Activated T-cell treated with anti-CD3 and anti-CD28 coated beads, Interleukin-2, amount 50 U/mL, for 4 hours (primary cell): ENCODE measurements at regions not wholly inside any gene's neighbourhood (a gene's known extent, or its start where the extent isn't known, plus 50 kb on each side); places are given as distances from the start of the nearest gene placed in this dataset.
"Not testable (repeated sequence)": the region's sequence is repeated elsewhere in the genome, so short reads cannot be mapped to it uniquely, and the experiment has no call there.

Experiments
- ATAC-seq, 2 donors: fragments of 200-7000 bp; cut with Tn5 transposase; one replicate each; pipeline ENCODE4 v1.10.0; 2021
- DNase-seq: peaks from one replicate; pipeline ENCODE4 v3.0.0-alpha.2; 2020
- H3K27me3 Mint-ChIP-seq: one replicate; pipeline ENCODE4 v1.8.0; 2021; ENCODE audit warnings: low read depth, mixed read lengths
- H3K36me3 Mint-ChIP-seq: one replicate; pipeline ENCODE4 v1.8.0; 2022; ENCODE audit warnings: mixed read lengths; ENCODE audit not compliant: insufficient read depth
- H3K4me1 Mint-ChIP-seq: one replicate; pipeline ENCODE4 v1.8.0; 2021; ENCODE audit warnings: low read depth, mixed read lengths
- H3K4me3 Mint-ChIP-seq: one replicate; pipeline ENCODE4 v1.8.0; 2021; ENCODE audit warnings: mild to moderate bottlenecking, moderate library complexity, mixed read lengths
- H3K9me3 Mint-ChIP-seq: one replicate; pipeline ENCODE4 v1.8.0; 2021; ENCODE audit warnings: mixed read lengths

GRCh38 chr14:57150449-57150848 is 118.3 kb downstream of the EXOC5 start:
- ATAC-seq: no peak

GRCh38 chr14:57139173-57139572 is 129.5 kb downstream of the EXOC5 start:
- Mint-ChIP-seq H3K27me3 (peaks cover 8% of the 10 kb centered on the region), H3K36me3 (no peaks in the 10 kb centered on the region), H3K9me3 (no peaks in the 10 kb centered on the region), H3K4me3 (no peak overlapping the region), H3K4me1 (no peaks in the 10 kb centered on the region)
- DNase-seq: no peak
- no peak for ATAC-seq

More at GRCh38 chr14:57150449-57150848, 118.3 kb downstream of the EXOC5 start:
- Mint-ChIP-seq H3K27me3 (no peaks in the 10 kb centered on the region), H3K4me1 (no peaks in the 10 kb centered on the region), H3K9me3 (no peaks in the 10 kb centered on the region), H3K4me3 (no peak overlapping the region), H3K36me3 (no peaks in the 10 kb centered on the region)
- no peak for DNase-seq

- ATAC-seq (no peak), DNase-seq (no peak)
- Mint-ChIP-seq H3K36me3 (no peaks in the 10 kb centered on the region), H3K27me3 (peaks cover 8% of the 10 kb centered on the region), H3K4me3 (no peak overlapping the region), H3K4me1 (no peaks in the 10 kb centered on the region), H3K9me3 (no peaks in the 10 kb centered on the region)
Measured at GRCh38 chr14:57136669-57137328, 131.9 kb downstream of the EXOC5 start.

GRCh38 chr14:57127809-57128208 is 140.9 kb downstream of the EXOC5 start:
- H3K27me3 Mint-ChIP-seq: peaks cover 15% of the 10 kb centered on the region
- not testable (repeated sequence) for H3K4me3 Mint-ChIP-seq, ATAC-seq, H3K9me3 Mint-ChIP-seq, H3K36me3 Mint-ChIP-seq, H3K4me1 Mint-ChIP-seq, DNase-seq

GRCh38 chr14:57122129-57122528 is 146.6 kb downstream of the EXOC5 start:
- Mint-ChIP-seq H3K36me3 (no peaks in the 10 kb centered on the region), H3K27me3 (peaks cover 7% of the 10 kb centered on the region), H3K4me1 (no peaks in the 10 kb centered on the region), H3K4me3 (no peak overlapping the region), H3K9me3 (no peaks in the 10 kb centered on the region)
- ATAC-seq: no peak
- DNase-seq: no peak

- DNase-seq, ATAC-seq, H3K36me3 Mint-ChIP-seq, H3K4me3 Mint-ChIP-seq, H3K4me1 Mint-ChIP-seq: not testable (repeated sequence)
- H3K27me3 Mint-ChIP-seq: peaks cover 21% of the 10 kb centered on the region
- peaks cover 26% of the 10 kb centered on the region for H3K9me3 Mint-ChIP-seq
Measured at GRCh38 chr14:57112072-57112807, 156.5 kb downstream of the EXOC5 start.

GRCh38 chr14:57110411-57110810 is 158.3 kb downstream of the EXOC5 start:
- H3K27me3 Mint-ChIP-seq: peaks cover 25% of the 10 kb centered on the region
- not testable (repeated sequence) for DNase-seq, H3K4me3 Mint-ChIP-seq, ATAC-seq, H3K4me1 Mint-ChIP-seq, H3K36me3 Mint-ChIP-seq
- H3K9me3 Mint-ChIP-seq: peaks cover 26% of the 10 kb centered on the region

- no peaks in the 10 kb centered on the region for H3K36me3 Mint-ChIP-seq
- H3K4me1 Mint-ChIP-seq: no peaks in the 10 kb centered on the region
- ATAC-seq (no peak), DNase-seq (no peak)
- H3K9me3 Mint-ChIP-seq: peaks cover 9% of the 10 kb centered on the region
- H3K27me3 Mint-ChIP-seq: peaks cover 2% of the 10 kb centered on the region
- H3K4me3 Mint-ChIP-seq: no peak overlapping the region
Measured at GRCh38 chr14:57091030-57091608, 177.6 kb downstream of the EXOC5 start.

- H3K27me3 Mint-ChIP-seq: peaks cover 2% of the 10 kb centered on the region
- DNase-seq (no peak), ATAC-seq (no peak)
- H3K4me1 Mint-ChIP-seq: no peaks in the 10 kb centered on the region
- no peaks in the 10 kb centered on the region for H3K36me3 Mint-ChIP-seq
- H3K4me3 Mint-ChIP-seq: no peak overlapping the region
- H3K9me3 Mint-ChIP-seq: peaks cover 5% of the 10 kb centered on the region
Measured at GRCh38 chr14:57089901-57090300, 178.8 kb downstream of the EXOC5 start.

GRCh38 chr14:57087841-57088240 is 180.9 kb downstream of the EXOC5 start:
- Mint-ChIP-seq H3K4me3 (no peak overlapping the region), H3K9me3 (no peaks in the 10 kb centered on the region)

GRCh38 chr14:57086271-57087162 is 182.2 kb downstream of the EXOC5 start:
- H3K36me3 Mint-ChIP-seq: no peaks in the 10 kb centered on the region
- no peaks in the 10 kb centered on the region for H3K4me1 Mint-ChIP-seq
- peaks cover 11% of the 10 kb centered on the region for H3K27me3 Mint-ChIP-seq
- no peaks in the 10 kb centered on the region for H3K9me3 Mint-ChIP-seq
- H3K4me3 Mint-ChIP-seq: no peak overlapping the region
- ATAC-seq (no peak), DNase-seq (no peak)

More at GRCh38 chr14:57087841-57088240, 180.9 kb downstream of the EXOC5 start:
- Mint-ChIP-seq H3K27me3 (peaks cover 8% of the 10 kb centered on the region), H3K4me1 (no peaks in the 10 kb centered on the region), H3K36me3 (no peaks in the 10 kb centered on the region)
- no peak for DNase-seq
- ATAC-seq: no peak

- ATAC-seq: no peak
- no peak overlapping the region for H3K4me3 Mint-ChIP-seq
- no peak for DNase-seq
- no peaks in the 10 kb centered on the region for H3K36me3 Mint-ChIP-seq
- H3K4me1 Mint-ChIP-seq: no peaks in the 10 kb centered on the region
- H3K9me3 Mint-ChIP-seq: no peaks in the 10 kb centered on the region
- peaks cover 11% of the 10 kb centered on the region for H3K27me3 Mint-ChIP-seq
Measured at GRCh38 chr14:57085801-57086200, 182.9 kb downstream of the EXOC5 start.

GRCh38 chr14:57085043-57085442 is 183.7 kb downstream of the EXOC5 start:
- Mint-ChIP-seq H3K4me1 (no peaks in the 10 kb centered on the region), H3K27me3 (peaks cover 11% of the 10 kb centered on the region), H3K9me3 (no peaks in the 10 kb centered on the region), H3K4me3 (no peak overlapping the region), H3K36me3 (no peaks in the 10 kb centered on the region)
- ATAC-seq: no peak
- DNase-seq: no peak

GRCh38 chr14:57080691-57081090 is 188.0 kb downstream of the EXOC5 start:
- ATAC-seq (no peak), DNase-seq (no peak)
- peaks cover 9% of the 10 kb centered on the region for H3K27me3 Mint-ChIP-seq
- H3K36me3 Mint-ChIP-seq: no peaks in the 10 kb centered on the region
- H3K4me3 Mint-ChIP-seq: no peak overlapping the region
- H3K4me1 Mint-ChIP-seq: no peaks in the 10 kb centered on the region
- no peaks in the 10 kb centered on the region for H3K9me3 Mint-ChIP-seq
